Duodenal mucosa (tissue), 2 donors: ENCODE measurements at regions not wholly inside any gene's neighbourhood (a gene's known extent, or its start where the extent isn't known, plus 50 kb on each side); places are given as distances from the start of the nearest gene placed in this dataset.

Experiments used
- H3K27ac ChIP-seq: one replicate; pipeline ENCODE4 v1.7.0; 2013; ENCODE audit warnings: low read depth, low read length
- H3K27me3 ChIP-seq, 2 donors: one replicate each; pipeline ENCODE4 v1.7.0; 2013; ENCODE audit warnings: low read length in 2 of 2, control low read depth in 1 of 2; ENCODE audit not compliant: insufficient read depth in 2 of 2, control insufficient read depth in 1 of 2
- H3K36me3 ChIP-seq, 2 donors: one replicate each; pipeline ENCODE4 v1.7.0; 2013; ENCODE audit warnings: low read length in 2 of 2, control low read depth in 1 of 2; ENCODE audit not compliant: insufficient read depth in 2 of 2, control insufficient read depth in 1 of 2
- H3K4me1 ChIP-seq, 2 donors: one replicate each; pipeline ENCODE4 v1.7.0; 2013; ENCODE audit warnings: low read length in 2 of 2, control low read depth in 1 of 2; ENCODE audit not compliant: insufficient read depth in 2 of 2, control insufficient read depth in 1 of 2
- H3K4me3 ChIP-seq, 2 donors: one replicate each; pipeline ENCODE4 v1.7.0; 2013; ENCODE audit warnings: low read length in 2 of 2, low read depth in 1 of 2
- H3K9ac ChIP-seq, 2 donors: one replicate each; pipeline ENCODE4 v1.7.0; 2013; ENCODE audit warnings: low read length in 2 of 2, low read depth in 1 of 2
- H3K9me3 ChIP-seq, 2 donors: one replicate each; pipeline ENCODE4 v1.7.0; 2013; ENCODE audit warnings: low read length in 2 of 2, control low read depth in 1 of 2; ENCODE audit not compliant: control insufficient read depth in 1 of 2

- H3K4me1 ChIP-seq: no peaks in the 10 kb centered on the region
- peaks cover 2 to 6% of the 10 kb centered on the region in 2 donors for H3K9me3 ChIP-seq
- no peak overlapping the region for H3K4me3 ChIP-seq
- H3K36me3 ChIP-seq: no peaks in the 10 kb centered on the region
- no peaks in the 10 kb centered on the region for H3K27me3 ChIP-seq
- no peak overlapping the region for H3K27ac ChIP-seq
- no peak overlapping the region for H3K9ac ChIP-seq
These were observed 443.9 kb upstream of the INTU start for GRCh38 chr4:127188847-127189246.

DNA sequence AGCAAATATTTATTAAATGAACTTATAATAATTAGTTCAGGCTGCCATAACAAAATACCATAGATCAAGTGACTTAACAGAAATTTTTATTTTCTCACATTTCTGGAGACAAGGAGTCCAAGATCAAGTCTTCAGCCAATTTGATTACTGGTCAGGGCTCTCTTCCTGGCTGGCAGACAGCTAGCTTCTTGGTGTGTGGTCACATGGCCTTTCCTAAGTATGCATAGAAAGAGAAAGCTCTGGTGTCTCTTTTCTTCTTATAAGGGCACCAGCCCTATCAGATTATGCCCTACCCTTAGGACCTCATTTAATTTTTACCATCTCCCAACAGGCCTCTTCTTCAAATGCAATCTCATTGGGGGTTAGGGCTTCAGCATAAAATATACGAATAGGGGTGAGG, 438.5 kb upstream of the INTU start:
- H3K9me3 ChIP-seq: peaks cover 4 to 6% of the 10 kb centered on the region in 2 donors
- no peak overlapping the region for H3K9ac ChIP-seq
- no peaks in the 10 kb centered on the region for H3K36me3 ChIP-seq
- H3K27me3 ChIP-seq: no peaks in the 10 kb centered on the region
- H3K27ac ChIP-seq: no peak overlapping the region
- no peak overlapping the region for H3K4me3 ChIP-seq
- no peaks in the 10 kb centered on the region for H3K4me1 ChIP-seq

- H3K27me3 ChIP-seq: no peaks in the 10 kb centered on the region
- no peaks in the 10 kb centered on the region for H3K4me1 ChIP-seq
- H3K9ac ChIP-seq: no peak overlapping the region
- H3K27ac ChIP-seq: no peak overlapping the region
- no peaks in the 10 kb centered on the region for H3K36me3 ChIP-seq
- no peak overlapping the region for H3K4me3 ChIP-seq
- H3K9me3 ChIP-seq: peaks cover 4 to 6% of the 10 kb centered on the region in 2 donors
These were observed 436.0 kb upstream of the INTU start for GRCh38 chr4:127196655-127197352.

DNA sequence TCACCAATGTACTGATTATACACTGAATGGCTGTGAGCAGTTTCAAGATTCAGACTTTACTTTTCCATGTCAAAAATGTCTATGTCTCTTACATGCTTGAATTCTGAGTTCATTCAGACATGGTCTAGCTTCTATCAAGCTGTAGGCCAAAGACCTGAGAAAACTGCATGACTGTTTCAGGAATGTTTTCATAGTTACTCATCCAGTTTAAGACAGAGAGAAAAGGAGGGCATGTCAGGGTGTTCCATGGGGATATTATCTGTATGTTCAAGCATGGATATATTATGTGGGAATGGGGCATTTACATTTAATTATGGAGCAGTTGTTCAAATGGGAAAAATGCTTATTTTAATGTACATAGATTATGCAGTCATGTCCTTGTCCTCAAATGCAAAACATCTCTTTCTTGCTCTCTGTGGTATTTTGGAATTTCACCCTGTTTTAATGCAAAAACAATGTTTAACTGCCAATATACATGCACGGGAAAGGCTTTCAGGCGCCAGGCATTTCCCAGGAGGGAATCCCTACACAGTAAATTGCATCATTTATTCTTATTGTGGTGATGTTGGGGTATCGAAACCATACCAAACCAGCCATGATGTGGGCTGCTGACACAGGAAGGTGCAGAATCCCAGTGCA, 429.1 kb upstream of the INTU start:
- H3K36me3 ChIP-seq: no peaks in the 10 kb centered on the region
- H3K4me3 ChIP-seq: no peak overlapping the region
- H3K9ac ChIP-seq: no peak overlapping the region
- H3K27me3 ChIP-seq: no peaks in the 10 kb centered on the region
- H3K4me1 ChIP-seq: no peaks in the 10 kb centered on the region
- H3K27ac ChIP-seq: no peak overlapping the region
- no peaks in the 10 kb centered on the region for H3K9me3 ChIP-seq

DNA sequence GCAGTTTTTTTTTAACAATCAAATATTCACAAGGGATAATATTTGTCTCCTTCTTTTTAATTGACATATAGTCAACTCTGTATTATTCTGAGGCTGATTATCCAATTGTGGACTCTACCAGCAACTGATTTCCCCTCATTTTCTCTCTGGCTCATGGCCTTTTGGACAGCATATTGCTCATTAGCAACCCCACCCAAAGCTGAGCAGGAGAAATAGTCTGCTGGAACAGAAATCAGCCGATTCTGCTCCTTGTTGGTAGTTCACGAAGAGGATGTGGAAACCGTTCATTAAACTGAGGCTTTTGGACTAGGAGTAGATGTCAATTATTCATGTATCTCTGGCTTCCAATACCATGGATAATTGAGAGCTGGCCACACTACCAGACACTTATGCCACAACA, 428.4 kb upstream of the INTU start:
- no peaks in the 10 kb centered on the region for H3K9me3 ChIP-seq
- no peak overlapping the region for H3K9ac ChIP-seq
- H3K4me3 ChIP-seq: no peak overlapping the region
- H3K4me1 ChIP-seq: no peaks in the 10 kb centered on the region
- no peaks in the 10 kb centered on the region for H3K36me3 ChIP-seq
- H3K27me3 ChIP-seq: no peaks in the 10 kb centered on the region
- no peak overlapping the region for H3K27ac ChIP-seq

DNA sequence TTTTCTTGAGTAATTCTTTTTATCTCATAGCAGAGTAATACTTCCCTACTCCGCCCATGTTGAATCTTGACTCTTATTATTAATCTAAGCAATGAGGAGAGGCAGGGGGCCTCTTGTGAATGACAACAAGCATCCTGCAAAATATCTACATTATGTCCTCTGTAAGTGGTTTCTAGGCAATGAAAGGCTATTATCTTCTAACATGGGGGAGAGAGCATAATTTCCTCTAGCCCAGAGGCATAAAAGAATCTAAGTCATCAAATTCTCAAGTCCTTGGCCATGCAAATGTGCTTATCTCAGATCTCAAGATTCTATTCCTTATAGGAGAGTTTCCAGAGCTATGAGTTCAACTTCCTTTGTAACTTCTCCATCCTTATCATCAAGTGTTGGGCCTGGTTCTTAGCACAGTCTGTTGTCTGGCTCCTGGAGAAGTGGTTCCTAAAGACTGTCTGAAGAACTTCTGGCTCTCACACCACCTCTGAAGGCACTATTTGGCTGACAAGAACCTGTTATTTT, 423.1 kb upstream of the INTU start:
- no peaks in the 10 kb centered on the region for H3K36me3 ChIP-seq
- H3K9ac ChIP-seq: no peak overlapping the region
- no peaks in the 10 kb centered on the region for H3K27me3 ChIP-seq
- no peak overlapping the region for H3K4me3 ChIP-seq
- no peaks in the 10 kb centered on the region for H3K4me1 ChIP-seq
- no peaks in the 10 kb centered on the region for H3K9me3 ChIP-seq
- no peak overlapping the region for H3K27ac ChIP-seq

GRCh38 chr4:127210893-127211649, 421.7 kb upstream of the INTU start:
- Histone ChIP-seq H3K9ac (no peak overlapping the region), H3K27ac (no peak overlapping the region), H3K27me3 (no peaks in the 10 kb centered on the region), H3K36me3 (no peaks in the 10 kb centered on the region), H3K9me3 (no peaks in the 10 kb centered on the region), H3K4me1 (no peaks in the 10 kb centered on the region), H3K4me3 (no peak overlapping the region)

DNA sequence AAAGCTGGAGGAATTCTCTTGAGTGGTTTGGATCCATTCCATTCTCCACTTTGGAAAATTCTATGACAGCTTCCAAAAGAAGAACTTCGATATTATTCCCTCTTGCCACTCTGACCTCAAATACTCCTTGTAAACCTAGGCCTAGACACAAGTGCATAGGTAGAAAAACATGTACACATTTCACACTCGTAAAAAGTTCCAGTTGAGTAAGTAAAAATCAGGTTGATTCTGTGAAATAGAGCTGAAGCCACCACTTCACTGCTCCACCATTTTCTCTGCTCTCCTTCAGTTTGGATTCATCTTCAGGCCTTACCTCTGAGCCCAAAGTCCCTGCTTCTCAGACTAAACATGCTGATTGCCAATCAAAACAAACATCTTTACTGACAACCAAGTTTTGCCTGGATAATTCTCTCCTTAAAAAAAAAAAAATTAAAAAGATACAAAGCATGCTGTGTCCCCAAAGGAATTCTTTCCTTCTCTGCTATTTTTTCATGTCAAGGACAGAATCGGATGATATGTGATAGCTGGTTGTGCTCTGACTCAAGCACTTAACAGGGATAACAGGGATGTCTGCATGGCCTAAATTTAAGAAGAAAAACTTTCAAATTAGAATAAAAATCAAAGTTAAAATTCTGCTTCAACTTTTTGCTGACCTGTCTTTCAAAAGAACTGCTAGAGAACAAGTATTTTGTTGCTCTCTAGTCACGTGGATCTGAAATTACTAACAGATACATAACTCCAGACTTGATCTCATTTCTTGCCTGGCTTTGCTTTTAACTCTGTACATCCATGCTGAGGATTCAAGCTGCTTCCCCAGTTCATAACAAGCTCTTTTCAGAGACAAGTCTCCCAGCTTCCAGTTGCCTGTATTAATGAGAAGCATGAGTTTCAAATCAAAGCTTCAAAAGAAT, 420.9 kb upstream of the INTU start:
- H3K4me1 ChIP-seq: no peaks in the 10 kb centered on the region
- H3K4me3 ChIP-seq: no peak overlapping the region
- H3K9ac ChIP-seq: no peak overlapping the region
- H3K27ac ChIP-seq: no peak overlapping the region
- no peaks in the 10 kb centered on the region for H3K36me3 ChIP-seq
- no peaks in the 10 kb centered on the region for H3K9me3 ChIP-seq
- H3K27me3 ChIP-seq: no peaks in the 10 kb centered on the region

DNA sequence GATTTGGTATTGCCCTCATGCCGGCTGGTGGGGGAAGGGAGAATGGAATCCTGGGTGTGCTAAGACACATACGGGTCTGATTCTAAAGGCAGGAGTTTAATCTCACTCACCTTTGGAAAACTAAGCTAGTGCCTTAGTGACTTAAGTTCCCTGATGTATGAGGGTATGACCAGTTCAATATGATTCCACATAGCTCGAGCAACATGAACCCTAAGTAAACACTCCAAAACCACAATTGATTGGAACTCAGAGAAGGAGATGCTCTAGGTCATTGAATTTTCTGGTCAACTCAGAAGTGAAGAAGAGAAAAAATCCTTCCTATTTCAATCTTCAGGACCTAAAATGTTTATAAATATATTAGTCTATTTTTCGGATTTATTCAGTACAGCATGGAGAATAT, 420.1 kb upstream of the INTU start:
- H3K4me1 ChIP-seq: no peaks in the 10 kb centered on the region
- H3K9me3 ChIP-seq: no peaks in the 10 kb centered on the region
- no peak overlapping the region for H3K9ac ChIP-seq
- no peak overlapping the region for H3K4me3 ChIP-seq
- H3K36me3 ChIP-seq: no peaks in the 10 kb centered on the region
- H3K27me3 ChIP-seq: no peaks in the 10 kb centered on the region
- H3K27ac ChIP-seq: no peak overlapping the region
